Sigmoid colon (tissue), 4 donors: ENCODE measurements at regions not wholly inside any gene's neighbourhood (a gene's known extent, or its start where the extent isn't known, plus 50 kb on each side); places are given as distances from the start of the nearest gene placed in this dataset.

Experiments
- EP300 ChIP-seq, 4 donors: sonication (generic); formaldehyde crosslinking; IDR thresholded peaks; one replicate each; pipeline ENCODE4 v1.6.1; 2017; ENCODE audit warnings: antibody characterized with exemption in 4 of 4
- POLR2A ChIP-seq, 2 donors: fragments of 450-650 bp; IDR thresholded peaks; one replicate each; pipeline ENCODE4 v1.6.1; 2016; ENCODE audit warnings: antibody characterized with exemption in 2 of 2, mild to moderate bottlenecking in 2 of 2, moderate library complexity in 2 of 2
- POLR2AphosphoS5 ChIP-seq, 4 donors: sonication (generic); formaldehyde crosslinking; IDR thresholded peaks; one replicate each; pipeline ENCODE4 v1.6.1; 2017; ENCODE audit warnings: antibody characterized with exemption in 4 of 4
- TF ChIP-seq, protein P1 (sequence below), 4 experiments: fragments of 450-650 bp in 3 of 4; fragments of 200-600 bp in 1 of 4; IDR thresholded peaks; one replicate each; pipeline ENCODE4 v1.5.1; 2016 to 2019; ENCODE audit warnings: antibody characterized with exemption in 4 of 4, mild to moderate bottlenecking in 3 of 4, moderate library complexity in 2 of 4

DNA sequence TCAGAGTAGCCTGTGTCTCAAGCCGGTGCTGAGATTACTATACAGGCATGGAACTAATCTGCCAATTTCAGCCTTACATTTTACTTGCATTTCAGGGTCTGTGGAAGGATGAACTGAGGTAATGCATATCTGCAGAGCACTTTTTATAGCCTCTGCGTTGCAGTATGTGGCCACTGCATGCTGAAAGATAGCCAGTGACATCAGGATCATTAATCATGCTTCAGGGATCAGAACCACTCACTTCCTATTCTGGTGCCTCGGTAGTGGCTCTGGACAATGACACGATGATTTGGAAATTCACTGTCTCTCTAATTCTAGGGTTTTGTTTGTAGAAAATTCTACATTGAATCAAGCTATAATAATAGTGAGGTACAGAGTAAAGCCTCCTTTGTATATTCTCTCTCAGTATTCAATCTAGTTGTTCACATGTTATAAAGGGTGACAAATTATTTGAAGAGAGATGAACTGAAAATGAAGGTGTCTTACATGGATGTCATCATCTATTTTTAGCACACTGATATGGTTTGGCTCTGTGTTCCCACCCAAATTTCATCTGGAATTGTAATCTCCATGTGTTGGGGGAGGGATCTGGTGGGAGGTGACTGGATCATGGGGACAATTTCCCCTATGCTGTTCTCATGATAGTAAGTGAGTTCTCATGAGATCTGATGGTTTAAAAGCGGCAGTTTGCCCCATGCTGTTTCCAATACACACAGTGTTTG, 554.3 kb upstream of the MIS18BP1 start:
- TF ChIP-seq, protein P1, sequence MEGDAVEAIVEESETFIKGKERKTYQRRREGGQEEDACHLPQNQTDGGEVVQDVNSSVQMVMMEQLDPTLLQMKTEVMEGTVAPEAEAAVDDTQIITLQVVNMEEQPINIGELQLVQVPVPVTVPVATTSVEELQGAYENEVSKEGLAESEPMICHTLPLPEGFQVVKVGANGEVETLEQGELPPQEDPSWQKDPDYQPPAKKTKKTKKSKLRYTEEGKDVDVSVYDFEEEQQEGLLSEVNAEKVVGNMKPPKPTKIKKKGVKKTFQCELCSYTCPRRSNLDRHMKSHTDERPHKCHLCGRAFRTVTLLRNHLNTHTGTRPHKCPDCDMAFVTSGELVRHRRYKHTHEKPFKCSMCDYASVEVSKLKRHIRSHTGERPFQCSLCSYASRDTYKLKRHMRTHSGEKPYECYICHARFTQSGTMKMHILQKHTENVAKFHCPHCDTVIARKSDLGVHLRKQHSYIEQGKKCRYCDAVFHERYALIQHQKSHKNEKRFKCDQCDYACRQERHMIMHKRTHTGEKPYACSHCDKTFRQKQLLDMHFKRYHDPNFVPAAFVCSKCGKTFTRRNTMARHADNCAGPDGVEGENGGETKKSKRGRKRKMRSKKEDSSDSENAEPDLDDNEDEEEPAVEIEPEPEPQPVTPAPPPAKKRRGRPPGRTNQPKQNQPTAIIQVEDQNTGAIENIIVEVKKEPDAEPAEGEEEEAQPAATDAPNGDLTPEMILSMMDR (IDR thresholded peaks at IDR 0.05), result no peak
- TF ChIP-seq POLR2AphosphoS5 (IDR thresholded peaks at IDR 0.05), result no peak
- no peak for TF ChIP-seq POLR2A (IDR thresholded peaks at IDR 0.05)
- no peak for TF ChIP-seq EP300 (IDR thresholded peaks at IDR 0.05)
